ENCODE measurements at regions not wholly inside any gene's neighbourhood (a gene's known extent, or its start where the extent isn't known, plus 50 kb on each side); places are given as distances from the start of the nearest gene placed in this dataset.
"Not testable (repeated sequence)": the region's sequence is repeated elsewhere in the genome, so short reads cannot be mapped to it uniquely, and the experiment has no call there.

GRCh38 chr17:47066841-47067682, 88.0 kb upstream of the RPRML start:
- DNase-seq, result peak; percentile 86

GRCh38 chr17:47066095-47066494, 87.0 kb upstream of the RPRML start:
- DNase-seq, result no peak

- no peak for DNase-seq
These were observed 85.6 kb upstream of the RPRML start for GRCh38 chr17:47064684-47065083.

- DNase-seq, result no peak
These were observed 84.4 kb upstream of the RPRML start for GRCh38 chr17:47063475-47063874.

GRCh38 chr17:47062851-47063250, 83.8 kb upstream of the RPRML start:
- DNase-seq, result not testable (repeated sequence)

- not testable (repeated sequence) for DNase-seq
These were observed 81.0 kb upstream of the RPRML start for GRCh38 chr17:47060005-47060404.

GRCh38 chr17:47057830-47058229, 78.8 kb upstream of the RPRML start:
- DNase-seq, result no peak

- DNase-seq, result not testable (repeated sequence)
These were observed 78.2 kb upstream of the RPRML start for GRCh38 chr17:47057279-47057678.

GRCh38 chr17:47056687-47057086, 77.6 kb upstream of the RPRML start:
- DNase-seq, result not testable (repeated sequence)
